ENCODE measurements at regions not wholly inside any gene's neighbourhood (a gene's known extent, or its start where the extent isn't known, plus 50 kb on each side); places are given as distances from the start of the nearest gene placed in this dataset.

- TF ChIP-seq CTCF (conservative IDR thresholded peaks at IDR 0.05; ENCODE audit: low read depth, low read length) (no peak), EZH2 (IDR thresholded peaks at IDR 0.05; ENCODE audit: borderline replicate concordance, low read depth, low read length, poor library complexity, severe bottlenecking) (no peak)
Observed at GRCh38 chr7:156579566-156579965, 61.0 kb upstream of the RNF32 start.
